ENCODE measurements at regions not wholly inside any gene's neighbourhood (a gene's known extent, or its start where the extent isn't known, plus 50 kb on each side); places are given as distances from the start of the nearest gene placed in this dataset.

DNA sequence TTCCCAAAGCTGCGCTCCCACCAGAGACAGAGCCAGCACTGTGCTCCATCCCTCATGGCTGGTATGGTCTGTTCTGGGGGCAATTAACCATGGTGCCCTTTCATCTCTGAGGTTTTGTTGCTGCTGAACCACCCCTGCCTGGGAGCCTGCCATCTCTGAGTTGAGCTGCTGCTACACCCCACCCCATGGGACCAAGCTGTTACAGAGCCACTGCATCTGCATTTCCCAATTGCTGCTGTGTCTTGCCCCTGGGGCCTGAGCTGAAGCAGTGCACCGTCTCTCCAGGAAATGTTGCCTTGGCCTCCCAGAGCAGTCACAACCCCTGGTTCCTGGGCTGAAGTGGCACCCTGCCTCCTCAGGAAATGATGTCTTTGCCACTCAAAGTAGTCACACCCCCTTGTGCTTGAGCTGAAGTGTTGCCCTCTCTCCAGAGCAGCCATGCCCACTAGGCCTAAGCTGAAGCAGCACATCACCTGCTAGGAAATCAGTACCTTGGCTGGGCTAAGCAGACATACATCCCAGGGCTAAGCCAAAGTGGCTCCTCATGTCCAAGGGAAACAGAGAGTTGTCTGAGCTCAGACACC is 140.3 kb downstream of the RERGL start:
- no peak for TF ChIP-seq SP4 (IDR thresholded peaks at IDR 0.05; ENCODE audit: low read length)
- TF ChIP-seq JUN (IDR thresholded peaks at IDR 0.05; ENCODE audit: low read depth, low read length) = no peak
- TF ChIP-seq POLR2AphosphoS5 (IDR thresholded peaks at IDR 0.05; ENCODE audit: low read depth, low read length) = no peak
- TF ChIP-seq TAF1 (IDR thresholded peaks at IDR 0.05; ENCODE audit: low read depth, low read length) = no peak

Measured in H1 (cell line).